ENCODE measurements at regions not wholly inside any gene's neighbourhood (a gene's known extent, or its start where the extent isn't known, plus 50 kb on each side); places are given as distances from the start of the nearest gene placed in this dataset.

DNA sequence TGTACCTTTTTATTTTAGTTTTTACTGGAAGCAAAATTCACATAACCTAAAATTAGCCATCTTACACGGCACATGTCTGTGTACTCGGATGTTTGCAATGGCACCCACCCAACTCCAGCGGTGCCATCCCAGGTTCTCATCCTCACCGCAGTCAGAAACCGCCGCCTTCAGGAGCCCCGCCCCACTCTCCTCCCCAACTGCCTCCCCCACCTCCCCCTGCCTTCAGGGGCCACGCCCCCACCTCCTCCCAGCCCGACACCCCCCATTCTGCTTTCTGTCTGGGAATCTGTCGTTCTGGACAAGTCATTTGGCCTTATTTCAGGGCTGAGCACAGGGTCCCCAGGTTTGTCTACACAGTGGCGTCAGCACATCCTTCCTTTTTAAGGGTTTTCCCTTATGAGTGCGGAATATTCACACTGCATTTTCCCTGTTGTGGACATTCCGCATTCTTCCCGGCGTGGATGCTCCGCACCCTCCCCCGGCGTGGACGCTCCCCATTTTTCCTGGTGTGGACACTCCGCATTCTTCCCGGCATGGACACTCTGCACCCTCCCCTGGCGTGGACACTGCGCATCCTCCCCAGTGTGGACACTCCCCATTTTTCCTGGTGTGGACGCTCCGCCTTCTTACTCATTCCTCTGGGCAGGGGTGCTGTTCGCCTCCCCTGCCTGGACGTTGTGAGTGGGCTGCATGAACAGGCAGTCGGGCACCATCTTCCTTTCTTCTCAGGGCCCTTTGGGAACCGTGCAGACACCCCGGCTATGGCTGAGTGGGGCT is 135.4 kb upstream of the NKX1-1 start:
- peaks cover 0 to 9% (median 6%) of the 10 kb centered on the region in 4 experiments for H3K4me1 ChIP-seq (ENCODE audit: control extremely low read depth in 1 of 4, control insufficient read depth in 4 of 4, insufficient read depth in 4 of 4, low read length in 3 of 4)
- DNase-seq = no peak
- H3K4me3 ChIP-seq (ENCODE audit: control insufficient read depth in 1 of 7, extremely low read depth in 1 of 7, insufficient read depth in 4 of 7, low read depth in 2 of 7, low read length in 6 of 7) = no peak overlapping the region
- ChIA-PET CTCF (no interaction called here), POLR2A (no interaction called here)
- no peaks in the 10 kb centered on the region for H3K36me3 ChIP-seq (ENCODE audit: control insufficient read depth in 4 of 4, insufficient read depth in 4 of 4, low read length in 3 of 4)
- no peaks in the 10 kb centered on the region for H3K27me3 ChIP-seq (replicated peaks in 2 of 5; ENCODE audit: control insufficient read depth in 4 of 5, insufficient read depth in 5 of 5, low read length in 4 of 5)
- 92% methylated on average over 25 of the region's 30 CpGs for WGBS (ENCODE audit: insufficient coverage)
- H3K9me3 ChIP-seq (ENCODE audit: control extremely low read depth in 1 of 5, control insufficient read depth in 4 of 5, insufficient read depth in 2 of 5, low read depth in 1 of 5, low read length in 4 of 5) = no peaks in the 10 kb centered on the region
- H3K27ac ChIP-seq (ENCODE audit: insufficient read depth in 1 of 2, low read depth in 1 of 2, low read length in 2 of 2, poor library complexity in 1 of 2, severe bottlenecking in 2 of 2) = no peak overlapping the region

DNA sequence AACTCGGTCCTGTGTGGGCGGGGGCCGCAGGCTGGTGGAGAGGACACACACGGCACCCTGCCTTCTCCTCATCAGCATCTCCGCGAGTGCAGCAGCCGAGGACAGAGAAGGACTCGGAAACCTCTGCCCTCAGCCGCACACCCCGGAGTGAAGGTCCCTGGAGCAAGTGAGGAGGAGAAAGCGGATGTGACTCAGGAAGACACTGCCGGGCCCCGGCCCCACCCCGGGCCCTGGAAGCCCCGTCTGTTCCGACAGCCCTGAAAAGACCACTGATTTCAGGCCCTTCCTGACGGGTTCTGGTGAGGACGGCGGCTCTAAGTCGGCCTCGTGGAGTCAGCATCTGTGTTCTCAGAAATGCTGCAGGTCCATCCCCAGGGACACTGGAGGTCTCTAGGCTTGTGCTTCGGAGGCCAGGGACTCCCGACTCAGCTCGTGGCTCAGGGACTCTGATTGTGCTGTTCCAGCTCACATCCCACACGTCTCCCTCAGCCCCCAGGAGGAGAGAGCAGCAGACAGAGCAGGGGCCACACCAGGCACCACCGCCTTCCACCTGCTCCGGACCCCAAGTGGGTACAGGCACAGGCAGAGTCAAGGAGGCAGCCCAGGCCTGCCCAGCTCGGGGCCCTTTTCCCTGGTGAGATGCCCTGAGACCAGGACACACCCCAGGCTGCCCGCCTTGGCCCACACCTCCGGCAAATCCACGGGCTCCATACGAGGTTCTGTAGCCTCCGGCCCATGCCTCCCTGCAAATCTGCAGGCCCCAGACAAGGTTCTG is 134.5 kb upstream of the NKX1-1 start:
- DNase-seq = no peak
- no peak overlapping the region for H3K4me3 ChIP-seq (ENCODE audit: control insufficient read depth in 1 of 7, extremely low read depth in 1 of 7, insufficient read depth in 4 of 7, low read depth in 2 of 7, low read length in 6 of 7)
- 85% methylated on average over 32 of the region's 33 CpGs for WGBS (ENCODE audit: insufficient coverage)
- H3K27ac ChIP-seq (ENCODE audit: insufficient read depth in 1 of 2, low read depth in 1 of 2, low read length in 2 of 2, poor library complexity in 1 of 2, severe bottlenecking in 2 of 2) = no peak overlapping the region
- no peaks in the 10 kb centered on the region for H3K27me3 ChIP-seq (replicated peaks in 2 of 5; ENCODE audit: control insufficient read depth in 4 of 5, insufficient read depth in 5 of 5, low read length in 4 of 5)
- ChIA-PET POLR2A (no interaction called here), CTCF (no interaction called here)
- H3K9me3 ChIP-seq (ENCODE audit: control extremely low read depth in 1 of 5, control insufficient read depth in 4 of 5, insufficient read depth in 2 of 5, low read depth in 1 of 5, low read length in 4 of 5) = no peaks in the 10 kb centered on the region
- H3K4me1 ChIP-seq (ENCODE audit: control extremely low read depth in 1 of 4, control insufficient read depth in 4 of 4, insufficient read depth in 4 of 4, low read length in 3 of 4) = peaks cover 0 to 9% (median 6%) of the 10 kb centered on the region in 4 experiments
- H3K36me3 ChIP-seq (ENCODE audit: control insufficient read depth in 4 of 4, insufficient read depth in 4 of 4, low read length in 3 of 4) = no peaks in the 10 kb centered on the region

DNA sequence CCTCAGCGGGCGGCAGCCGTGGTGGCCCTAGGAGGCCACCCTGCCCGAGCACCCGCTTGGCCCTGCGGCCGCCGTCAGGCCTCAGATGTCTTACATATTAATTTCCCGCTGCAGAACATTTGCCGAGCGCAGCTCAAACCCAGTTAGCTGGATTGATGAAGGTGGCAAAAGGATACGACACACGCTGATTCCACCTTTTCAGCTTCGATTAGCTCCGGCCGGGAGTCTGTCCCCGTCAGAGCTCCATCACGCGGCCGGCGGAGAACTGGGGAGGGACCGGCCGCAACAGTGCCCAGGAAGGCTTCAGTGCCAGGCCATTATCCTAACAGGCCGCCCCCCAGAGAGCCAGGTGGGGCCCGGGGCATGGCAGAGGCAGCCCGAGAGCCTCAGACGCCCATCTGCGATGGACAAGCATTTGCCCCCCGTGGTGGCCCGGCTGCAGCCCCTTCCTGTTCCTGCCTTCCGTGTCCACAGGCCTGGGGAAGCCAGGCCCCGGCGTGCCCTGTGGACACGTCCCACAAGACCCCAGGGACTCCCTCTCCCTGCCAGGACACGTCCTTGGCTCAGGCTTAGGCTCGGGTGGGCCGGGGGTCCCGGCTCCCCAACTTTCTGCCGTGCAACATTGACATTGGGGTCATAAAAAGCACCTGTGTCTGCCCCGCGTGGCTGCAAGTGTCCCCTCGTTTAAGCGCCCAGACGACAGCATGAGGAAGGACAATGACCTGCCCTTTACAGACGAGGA is 133.8 kb upstream of the NKX1-1 start:
- Histone ChIP-seq H3K27me3 (replicated peaks in 2 of 5; ENCODE audit: control insufficient read depth in 4 of 5, insufficient read depth in 5 of 5, low read length in 4 of 5) (peaks cover 0 to 3% (median 2%) of the 10 kb centered on the region in 5 experiments), H3K4me3 (ENCODE audit: control insufficient read depth in 1 of 7, extremely low read depth in 1 of 7, insufficient read depth in 4 of 7, low read depth in 2 of 7, low read length in 6 of 7) (no peak overlapping the region), H3K9me3 (ENCODE audit: control extremely low read depth in 1 of 5, control insufficient read depth in 4 of 5, insufficient read depth in 2 of 5, low read depth in 1 of 5, low read length in 4 of 5) (no peaks in the 10 kb centered on the region), H3K36me3 (ENCODE audit: control insufficient read depth in 4 of 4, insufficient read depth in 4 of 4, low read length in 3 of 4) (no peaks in the 10 kb centered on the region), H3K4me1 (ENCODE audit: control extremely low read depth in 1 of 4, control insufficient read depth in 4 of 4, insufficient read depth in 4 of 4, low read length in 3 of 4) (peaks cover 0 to 7% (median 6%) of the 10 kb centered on the region in 4 experiments), H3K27ac (ENCODE audit: insufficient read depth in 1 of 2, low read depth in 1 of 2, low read length in 2 of 2, poor library complexity in 1 of 2, severe bottlenecking in 2 of 2) (no peak overlapping the region)
- no peak for DNase-seq
- CTCF ChIA-PET = no interaction called here
- POLR2A ChIA-PET = no interaction called here
- WGBS (ENCODE audit: insufficient coverage) = 91% methylated on average over 42 of the region's 45 CpGs

DNA sequence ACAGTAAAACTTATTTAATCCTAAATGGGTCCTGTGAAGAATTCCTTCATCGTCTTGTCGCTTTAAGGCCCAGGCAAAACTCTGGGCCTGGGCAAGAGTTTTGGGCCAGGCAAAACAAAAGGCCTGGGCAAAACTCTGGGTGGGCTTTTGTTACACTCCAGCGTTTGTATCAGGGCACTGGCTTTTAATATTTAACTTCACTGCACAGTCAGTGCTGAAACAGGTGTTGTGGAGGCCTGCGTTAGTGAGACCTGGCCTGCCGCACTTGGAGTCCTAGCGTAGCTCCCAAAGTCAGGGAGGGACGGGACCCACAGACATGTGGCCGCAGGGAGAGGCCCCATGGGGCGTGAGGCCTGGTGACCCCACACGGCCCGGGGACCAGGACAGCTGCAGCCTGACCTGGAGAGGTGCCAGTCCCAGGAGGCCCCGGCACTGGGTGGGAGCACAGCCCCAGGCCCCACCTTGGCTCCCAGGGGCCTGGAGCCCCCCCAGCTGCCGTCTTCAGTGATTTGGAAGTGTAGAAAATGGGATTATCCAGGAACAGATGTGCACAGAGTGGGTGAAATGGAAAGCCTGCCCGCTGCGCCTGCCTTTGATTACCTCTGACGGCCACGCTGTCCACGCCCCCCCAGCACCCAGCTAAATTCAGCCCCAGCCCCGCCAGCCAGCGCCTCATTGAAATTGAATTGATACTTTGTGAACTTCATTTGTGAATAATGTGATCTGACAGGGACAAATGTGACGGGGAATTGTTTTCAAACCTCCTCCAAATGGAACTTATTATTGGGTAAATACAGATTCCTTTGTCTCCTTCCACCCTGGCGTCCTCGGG is 132.9 kb upstream of the NKX1-1 start:
- H3K36me3 ChIP-seq (ENCODE audit: control insufficient read depth in 4 of 4, insufficient read depth in 4 of 4, low read length in 3 of 4) = no peaks in the 10 kb centered on the region
- H3K27ac ChIP-seq (ENCODE audit: insufficient read depth in 1 of 2, low read depth in 1 of 2, low read length in 2 of 2, poor library complexity in 1 of 2, severe bottlenecking in 2 of 2) = no peak overlapping the region
- H3K4me1 ChIP-seq (ENCODE audit: control extremely low read depth in 1 of 4, control insufficient read depth in 4 of 4, insufficient read depth in 4 of 4, low read length in 3 of 4) = no peaks in the 10 kb centered on the region
- CTCF ChIA-PET = no interaction called here
- H3K4me3 ChIP-seq (ENCODE audit: control insufficient read depth in 1 of 7, extremely low read depth in 1 of 7, insufficient read depth in 4 of 7, low read depth in 2 of 7, low read length in 6 of 7) = no peak overlapping the region
- POLR2A ChIA-PET = no interaction called here
- H3K9me3 ChIP-seq (ENCODE audit: control extremely low read depth in 1 of 5, control insufficient read depth in 4 of 5, insufficient read depth in 2 of 5, low read depth in 1 of 5, low read length in 4 of 5) = no peaks in the 10 kb centered on the region
- DNase-seq = no peak
- WGBS (ENCODE audit: insufficient coverage) = 96% methylated on average over 13 of the region's 23 CpGs
- peaks cover 0 to 12% (median 5%) of the 10 kb centered on the region in 5 experiments for H3K27me3 ChIP-seq (replicated peaks in 2 of 5; ENCODE audit: control insufficient read depth in 4 of 5, insufficient read depth in 5 of 5, low read length in 4 of 5)

DNA sequence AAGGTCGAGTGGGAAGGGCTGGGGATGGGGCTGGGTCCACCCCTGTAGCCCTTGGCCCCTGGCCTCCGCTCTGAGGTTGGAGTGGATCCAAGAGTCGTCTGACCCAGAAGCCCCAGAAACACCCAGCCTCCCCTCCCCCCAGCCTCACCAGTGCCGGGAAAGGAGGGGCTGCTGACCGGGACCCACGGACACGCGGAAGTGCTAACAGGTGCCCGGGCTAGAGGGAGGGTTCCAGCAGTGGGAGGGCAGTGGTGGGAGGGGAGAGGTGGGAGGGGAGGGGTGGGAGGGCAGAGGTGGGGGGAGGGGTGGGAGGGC is 131.8 kb upstream of the NKX1-1 start:
- H3K4me1 ChIP-seq (ENCODE audit: control extremely low read depth in 1 of 4, control insufficient read depth in 4 of 4, insufficient read depth in 4 of 4, low read length in 3 of 4) = no peaks in the 10 kb centered on the region
- no peaks in the 10 kb centered on the region for H3K9me3 ChIP-seq (ENCODE audit: control extremely low read depth in 1 of 5, control insufficient read depth in 4 of 5, insufficient read depth in 2 of 5, low read depth in 1 of 5, low read length in 4 of 5)
- DNase-seq = no peak
- ChIA-PET CTCF (no interaction called here), POLR2A (no interaction called here)
- no peaks in the 10 kb centered on the region for H3K36me3 ChIP-seq (ENCODE audit: control insufficient read depth in 4 of 4, insufficient read depth in 4 of 4, low read length in 3 of 4)
- no peak overlapping the region for H3K4me3 ChIP-seq (ENCODE audit: control insufficient read depth in 1 of 7, extremely low read depth in 1 of 7, insufficient read depth in 4 of 7, low read depth in 2 of 7, low read length in 6 of 7)
- peaks cover 0 to 23% (median 5%) of the 10 kb centered on the region in 5 experiments for H3K27me3 ChIP-seq (replicated peaks in 2 of 5; ENCODE audit: control insufficient read depth in 4 of 5, insufficient read depth in 5 of 5, low read length in 4 of 5)
- no peak overlapping the region for H3K27ac ChIP-seq (ENCODE audit: insufficient read depth in 1 of 2, low read depth in 1 of 2, low read length in 2 of 2, poor library complexity in 1 of 2, severe bottlenecking in 2 of 2)
- WGBS (ENCODE audit: insufficient coverage) = 88% methylated on average over 1 of the region's 9 CpGs

DNA sequence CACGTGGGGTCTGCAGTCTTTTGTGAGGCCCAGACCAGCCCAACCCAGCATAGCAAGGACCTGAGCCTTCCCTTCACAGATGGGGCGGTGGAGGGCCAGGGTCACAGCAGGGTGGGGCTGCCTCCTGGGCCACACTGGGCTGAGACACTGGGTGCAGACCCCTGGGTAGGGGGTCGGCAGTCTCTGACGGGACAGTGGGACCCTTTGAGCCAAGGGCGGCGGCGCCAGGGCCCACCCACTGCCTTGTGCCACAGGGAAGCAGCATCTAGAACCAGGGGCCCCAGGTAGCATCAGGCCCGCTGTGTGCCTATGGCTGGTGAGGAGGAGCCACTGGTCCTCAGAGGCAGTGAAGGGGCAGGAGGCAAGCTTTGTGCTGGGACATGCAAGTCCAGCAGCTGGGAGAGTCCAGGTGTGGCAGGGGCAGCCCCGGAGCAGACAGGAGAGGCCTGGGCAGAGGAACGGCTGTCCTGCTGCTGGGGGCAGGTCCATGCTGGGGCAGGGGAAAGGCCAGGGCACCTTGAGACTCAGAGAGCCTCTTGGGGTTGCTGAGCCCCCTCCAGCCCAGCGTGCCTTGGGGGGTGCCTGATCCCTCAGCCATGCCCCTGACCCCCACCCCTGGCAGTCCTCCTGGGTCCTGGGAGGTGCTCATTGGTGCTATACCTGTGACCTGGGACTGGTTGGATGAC is 131.3 kb upstream of the NKX1-1 start:
- Histone ChIP-seq H3K4me1 (ENCODE audit: control extremely low read depth in 1 of 4, control insufficient read depth in 4 of 4, insufficient read depth in 4 of 4, low read length in 3 of 4) (no peaks in the 10 kb centered on the region), H3K4me3 (ENCODE audit: control insufficient read depth in 1 of 7, extremely low read depth in 1 of 7, insufficient read depth in 4 of 7, low read depth in 2 of 7, low read length in 6 of 7) (no peak overlapping the region), H3K27ac (ENCODE audit: insufficient read depth in 1 of 2, low read depth in 1 of 2, low read length in 2 of 2, poor library complexity in 1 of 2, severe bottlenecking in 2 of 2) (no peak overlapping the region), H3K36me3 (ENCODE audit: control insufficient read depth in 4 of 4, insufficient read depth in 4 of 4, low read length in 3 of 4) (no peaks in the 10 kb centered on the region), H3K27me3 (replicated peaks in 2 of 5; ENCODE audit: control insufficient read depth in 4 of 5, insufficient read depth in 5 of 5, low read length in 4 of 5) (peaks cover 0 to 28% (median 6%) of the 10 kb centered on the region in 5 experiments), H3K9me3 (ENCODE audit: control extremely low read depth in 1 of 5, control insufficient read depth in 4 of 5, insufficient read depth in 2 of 5, low read depth in 1 of 5, low read length in 4 of 5) (no peaks in the 10 kb centered on the region)
- 96% methylated on average over 9 of the region's 11 CpGs for WGBS (ENCODE audit: insufficient coverage)
- no peak for DNase-seq
- ChIA-PET CTCF (no interaction called here), POLR2A (no interaction called here)
